NCI-H345 (cell line): ENCODE measurements at regions not wholly inside any gene's neighbourhood (a gene's known extent, or its start where the extent isn't known, plus 50 kb on each side); places are given as distances from the start of the nearest gene placed in this dataset.

Experiments
- DNase-seq: peaks from one replicate; lab custom pipeline; 2025; lab: John Stamatoyannopoulos, UW

GRCh38 chr21:45338311-45339017, 50.8 kb upstream of the POFUT2 start:
- DNase-seq, result no peak

- no peak for DNase-seq
Measured at GRCh38 chr21:45339421-45340402, 52.0 kb upstream of the POFUT2 start.

- DNase-seq, result no peak
Measured at GRCh38 chr21:45340515-45340914, 52.8 kb upstream of the POFUT2 start.

GRCh38 chr21:45341261-45341660, 53.6 kb upstream of the POFUT2 start:
- no peak for DNase-seq

- DNase-seq, result peak; percentile 92
Measured at GRCh38 chr21:45341779-45342178, 54.1 kb upstream of the POFUT2 start.

- DNase-seq, result no peak
Measured at GRCh38 chr21:45343891-45344290, 56.2 kb upstream of the POFUT2 start.

GRCh38 chr21:45344576-45344975, 56.9 kb upstream of the POFUT2 start:
- DNase-seq, result no peak

GRCh38 chr21:45347048-45347711, 57.8 kb upstream of the COL18A1 start:
- DNase-seq, result no peak

GRCh38 chr21:45347712-45348499, 57.1 kb upstream of the COL18A1 start:
- no peak for DNase-seq

- DNase-seq, result no peak
Measured at GRCh38 chr21:45348591-45349327, 56.2 kb upstream of the COL18A1 start.

GRCh38 chr21:45350206-45350854, 54.6 kb upstream of the COL18A1 start:
- no peak for DNase-seq

GRCh38 chr21:45351061-45351460, 53.9 kb upstream of the COL18A1 start:
- DNase-seq, result no peak

- DNase-seq, result no peak
Measured at GRCh38 chr21:45351526-45352275, 53.3 kb upstream of the COL18A1 start.

- DNase-seq, result no peak
Measured at GRCh38 chr21:45352621-45353139, 52.3 kb upstream of the COL18A1 start.

GRCh38 chr21:45353200-45353599, 51.8 kb upstream of the COL18A1 start:
- DNase-seq, result no peak

- DNase-seq, result no peak
Measured at GRCh38 chr21:45354970-45355369, 50.0 kb upstream of the COL18A1 start.
